OCI-LY7 (cell line): ENCODE measurements at regions not wholly inside any gene's neighbourhood (a gene's known extent, or its start where the extent isn't known, plus 50 kb on each side); places are given as distances from the start of the nearest gene placed in this dataset.

Experiments used
- EZH2phosphoT487 ChIP-seq: fragments of 200-600 bp; sonication (generic); IDR thresholded peaks from 2 replicates; pipeline ENCODE4 v1.6.1; 2018; ENCODE audit warnings: low read depth, borderline replicate concordance, mild to moderate bottlenecking, mixed run types, antibody characterized with exemption, low read length, moderate library complexity, mixed read lengths
- TF ChIP-seq, protein P1 (sequence below): fragments of 200-600 bp; sonication (generic); conservative IDR thresholded peaks from 2 replicates; pipeline ENCODE4 v1.5.1; 2014; ENCODE audit warnings: mild to moderate bottlenecking, antibody characterized with exemption, low read length, moderate library complexity, mixed read lengths

DNA sequence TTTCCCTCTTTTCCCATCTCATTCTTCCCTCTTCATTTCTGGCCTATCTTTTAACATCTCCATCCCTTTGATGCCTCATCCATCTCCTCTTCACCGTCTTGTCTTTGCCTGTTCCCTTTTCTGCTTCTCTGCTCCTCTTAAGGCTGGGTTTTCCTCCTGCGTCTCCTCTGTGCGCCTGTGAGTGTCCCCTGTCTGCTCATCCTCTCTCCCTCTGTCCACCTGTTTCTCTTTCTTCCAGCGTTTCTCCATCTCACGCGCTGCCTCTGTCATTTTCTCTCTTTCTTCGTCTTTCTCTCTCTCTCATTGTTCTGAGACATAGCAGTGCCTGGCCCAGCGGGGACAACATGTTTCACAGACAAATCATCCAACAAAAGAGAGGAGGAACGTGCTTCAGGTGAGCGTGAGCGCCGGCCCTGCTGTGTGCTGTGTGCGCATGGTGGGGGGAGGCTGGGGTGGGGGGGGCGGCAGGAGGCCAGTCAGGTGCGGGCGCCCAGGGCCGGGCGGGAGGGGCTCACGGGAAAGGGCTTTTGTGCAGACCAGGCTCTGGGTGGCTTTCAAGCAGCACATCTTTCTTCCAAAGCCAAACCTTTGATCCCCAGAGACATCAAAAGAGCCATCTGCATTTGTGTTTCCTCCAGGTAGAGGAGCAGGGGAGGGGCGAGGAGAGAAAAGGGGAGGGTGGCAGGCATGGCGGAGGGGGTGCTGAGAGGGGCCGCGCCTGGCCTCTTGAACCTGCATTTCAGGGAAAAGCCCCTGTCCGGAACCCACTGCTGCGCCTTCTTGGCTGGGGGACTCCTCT lies 121.3 kb downstream of the VEGFA start:
- TF ChIP-seq, protein P1, sequence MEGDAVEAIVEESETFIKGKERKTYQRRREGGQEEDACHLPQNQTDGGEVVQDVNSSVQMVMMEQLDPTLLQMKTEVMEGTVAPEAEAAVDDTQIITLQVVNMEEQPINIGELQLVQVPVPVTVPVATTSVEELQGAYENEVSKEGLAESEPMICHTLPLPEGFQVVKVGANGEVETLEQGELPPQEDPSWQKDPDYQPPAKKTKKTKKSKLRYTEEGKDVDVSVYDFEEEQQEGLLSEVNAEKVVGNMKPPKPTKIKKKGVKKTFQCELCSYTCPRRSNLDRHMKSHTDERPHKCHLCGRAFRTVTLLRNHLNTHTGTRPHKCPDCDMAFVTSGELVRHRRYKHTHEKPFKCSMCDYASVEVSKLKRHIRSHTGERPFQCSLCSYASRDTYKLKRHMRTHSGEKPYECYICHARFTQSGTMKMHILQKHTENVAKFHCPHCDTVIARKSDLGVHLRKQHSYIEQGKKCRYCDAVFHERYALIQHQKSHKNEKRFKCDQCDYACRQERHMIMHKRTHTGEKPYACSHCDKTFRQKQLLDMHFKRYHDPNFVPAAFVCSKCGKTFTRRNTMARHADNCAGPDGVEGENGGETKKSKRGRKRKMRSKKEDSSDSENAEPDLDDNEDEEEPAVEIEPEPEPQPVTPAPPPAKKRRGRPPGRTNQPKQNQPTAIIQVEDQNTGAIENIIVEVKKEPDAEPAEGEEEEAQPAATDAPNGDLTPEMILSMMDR = no peak
- TF ChIP-seq EZH2phosphoT487 = no peak
